ENCODE measurements at regions not wholly inside any gene's neighbourhood (a gene's known extent, or its start where the extent isn't known, plus 50 kb on each side); places are given as distances from the start of the nearest gene placed in this dataset.

DNA sequence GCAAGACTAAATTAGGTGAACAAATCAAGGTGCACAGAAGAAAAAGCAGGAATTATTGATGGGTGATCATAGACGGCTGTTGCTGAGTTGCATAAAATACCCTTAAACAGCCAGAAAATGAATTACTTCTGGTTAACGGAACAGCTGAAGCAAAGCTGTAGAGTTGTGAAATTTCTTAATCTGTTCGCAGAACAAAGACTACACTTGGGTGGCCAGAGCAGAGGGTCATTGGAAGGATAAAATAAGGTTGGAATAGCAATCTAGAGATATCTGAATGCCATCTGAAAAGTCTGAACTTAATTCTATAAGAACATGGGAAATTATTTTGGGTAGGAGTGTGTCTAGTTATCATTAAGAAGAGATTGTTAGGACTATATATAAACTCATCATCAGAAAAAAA, 339.1 kb upstream of the RSPO3 start:
- TF ChIP-seq, protein P1, sequence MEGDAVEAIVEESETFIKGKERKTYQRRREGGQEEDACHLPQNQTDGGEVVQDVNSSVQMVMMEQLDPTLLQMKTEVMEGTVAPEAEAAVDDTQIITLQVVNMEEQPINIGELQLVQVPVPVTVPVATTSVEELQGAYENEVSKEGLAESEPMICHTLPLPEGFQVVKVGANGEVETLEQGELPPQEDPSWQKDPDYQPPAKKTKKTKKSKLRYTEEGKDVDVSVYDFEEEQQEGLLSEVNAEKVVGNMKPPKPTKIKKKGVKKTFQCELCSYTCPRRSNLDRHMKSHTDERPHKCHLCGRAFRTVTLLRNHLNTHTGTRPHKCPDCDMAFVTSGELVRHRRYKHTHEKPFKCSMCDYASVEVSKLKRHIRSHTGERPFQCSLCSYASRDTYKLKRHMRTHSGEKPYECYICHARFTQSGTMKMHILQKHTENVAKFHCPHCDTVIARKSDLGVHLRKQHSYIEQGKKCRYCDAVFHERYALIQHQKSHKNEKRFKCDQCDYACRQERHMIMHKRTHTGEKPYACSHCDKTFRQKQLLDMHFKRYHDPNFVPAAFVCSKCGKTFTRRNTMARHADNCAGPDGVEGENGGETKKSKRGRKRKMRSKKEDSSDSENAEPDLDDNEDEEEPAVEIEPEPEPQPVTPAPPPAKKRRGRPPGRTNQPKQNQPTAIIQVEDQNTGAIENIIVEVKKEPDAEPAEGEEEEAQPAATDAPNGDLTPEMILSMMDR (tag by site-specific recombination; IDR thresholded peaks at IDR 0.05), result no peak
- no peak for TF ChIP-seq SP7 (tag by site-specific recombination; IDR thresholded peaks at IDR 0.05)
- TF ChIP-seq ZSCAN30 (tag by site-specific recombination; IDR thresholded peaks at IDR 0.05), result no peak
- no peak for TF ChIP-seq KLF9 (tag by site-specific recombination; IDR thresholded peaks at IDR 0.05; ENCODE audit: low read depth)
- TF ChIP-seq, protein P2, sequence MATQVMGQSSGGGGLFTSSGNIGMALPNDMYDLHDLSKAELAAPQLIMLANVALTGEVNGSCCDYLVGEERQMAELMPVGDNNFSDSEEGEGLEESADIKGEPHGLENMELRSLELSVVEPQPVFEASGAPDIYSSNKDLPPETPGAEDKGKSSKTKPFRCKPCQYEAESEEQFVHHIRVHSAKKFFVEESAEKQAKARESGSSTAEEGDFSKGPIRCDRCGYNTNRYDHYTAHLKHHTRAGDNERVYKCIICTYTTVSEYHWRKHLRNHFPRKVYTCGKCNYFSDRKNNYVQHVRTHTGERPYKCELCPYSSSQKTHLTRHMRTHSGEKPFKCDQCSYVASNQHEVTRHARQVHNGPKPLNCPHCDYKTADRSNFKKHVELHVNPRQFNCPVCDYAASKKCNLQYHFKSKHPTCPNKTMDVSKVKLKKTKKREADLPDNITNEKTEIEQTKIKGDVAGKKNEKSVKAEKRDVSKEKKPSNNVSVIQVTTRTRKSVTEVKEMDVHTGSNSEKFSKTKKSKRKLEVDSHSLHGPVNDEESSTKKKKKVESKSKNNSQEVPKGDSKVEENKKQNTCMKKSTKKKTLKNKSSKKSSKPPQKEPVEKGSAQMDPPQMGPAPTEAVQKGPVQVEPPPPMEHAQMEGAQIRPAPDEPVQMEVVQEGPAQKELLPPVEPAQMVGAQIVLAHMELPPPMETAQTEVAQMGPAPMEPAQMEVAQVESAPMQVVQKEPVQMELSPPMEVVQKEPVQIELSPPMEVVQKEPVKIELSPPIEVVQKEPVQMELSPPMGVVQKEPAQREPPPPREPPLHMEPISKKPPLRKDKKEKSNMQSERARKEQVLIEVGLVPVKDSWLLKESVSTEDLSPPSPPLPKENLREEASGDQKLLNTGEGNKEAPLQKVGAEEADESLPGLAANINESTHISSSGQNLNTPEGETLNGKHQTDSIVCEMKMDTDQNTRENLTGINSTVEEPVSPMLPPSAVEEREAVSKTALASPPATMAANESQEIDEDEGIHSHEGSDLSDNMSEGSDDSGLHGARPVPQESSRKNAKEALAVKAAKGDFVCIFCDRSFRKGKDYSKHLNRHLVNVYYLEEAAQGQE (tag by site-specific recombination; IDR thresholded peaks at IDR 0.05), result no peak
- TF ChIP-seq ZNF211 (tag by site-specific recombination; IDR thresholded peaks at IDR 0.05; ENCODE audit: low read depth), result no peak
- TF ChIP-seq, protein P3, sequence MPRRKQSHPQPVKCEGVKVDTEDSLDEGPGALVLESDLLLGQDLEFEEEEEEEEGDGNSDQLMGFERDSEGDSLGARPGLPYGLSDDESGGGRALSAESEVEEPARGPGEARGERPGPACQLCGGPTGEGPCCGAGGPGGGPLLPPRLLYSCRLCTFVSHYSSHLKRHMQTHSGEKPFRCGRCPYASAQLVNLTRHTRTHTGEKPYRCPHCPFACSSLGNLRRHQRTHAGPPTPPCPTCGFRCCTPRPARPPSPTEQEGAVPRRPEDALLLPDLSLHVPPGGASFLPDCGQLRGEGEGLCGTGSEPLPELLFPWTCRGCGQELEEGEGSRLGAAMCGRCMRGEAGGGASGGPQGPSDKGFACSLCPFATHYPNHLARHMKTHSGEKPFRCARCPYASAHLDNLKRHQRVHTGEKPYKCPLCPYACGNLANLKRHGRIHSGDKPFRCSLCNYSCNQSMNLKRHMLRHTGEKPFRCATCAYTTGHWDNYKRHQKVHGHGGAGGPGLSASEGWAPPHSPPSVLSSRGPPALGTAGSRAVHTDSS (tag by site-specific recombination; IDR thresholded peaks at IDR 0.05), result no peak
- TF ChIP-seq, protein P4, sequence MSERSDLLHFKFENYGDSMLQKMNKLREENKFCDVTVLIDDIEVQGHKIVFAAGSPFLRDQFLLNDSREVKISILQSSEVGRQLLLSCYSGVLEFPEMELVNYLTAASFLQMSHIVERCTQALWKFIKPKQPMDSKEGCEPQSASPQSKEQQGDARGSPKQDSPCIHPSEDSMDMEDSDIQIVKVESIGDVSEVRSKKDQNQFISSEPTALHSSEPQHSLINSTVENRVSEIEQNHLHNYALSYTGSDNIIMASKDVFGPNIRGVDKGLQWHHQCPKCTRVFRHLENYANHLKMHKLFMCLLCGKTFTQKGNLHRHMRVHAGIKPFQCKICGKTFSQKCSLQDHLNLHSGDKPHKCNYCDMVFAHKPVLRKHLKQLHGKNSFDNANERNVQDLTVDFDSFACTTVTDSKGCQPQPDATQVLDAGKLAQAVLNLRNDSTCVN (tag by site-specific recombination; optimal IDR thresholded peaks at IDR 0.05), result no peak
- TF ChIP-seq ZNF621 (tag by site-specific recombination; IDR thresholded peaks at IDR 0.05), result no peak
- no peak for TF ChIP-seq ZNF768 (tag by site-specific recombination; IDR thresholded peaks at IDR 0.05)
- no peak for TF ChIP-seq ZNF792 (tag by site-specific recombination; IDR thresholded peaks at IDR 0.05)
- TF ChIP-seq, protein P5, sequence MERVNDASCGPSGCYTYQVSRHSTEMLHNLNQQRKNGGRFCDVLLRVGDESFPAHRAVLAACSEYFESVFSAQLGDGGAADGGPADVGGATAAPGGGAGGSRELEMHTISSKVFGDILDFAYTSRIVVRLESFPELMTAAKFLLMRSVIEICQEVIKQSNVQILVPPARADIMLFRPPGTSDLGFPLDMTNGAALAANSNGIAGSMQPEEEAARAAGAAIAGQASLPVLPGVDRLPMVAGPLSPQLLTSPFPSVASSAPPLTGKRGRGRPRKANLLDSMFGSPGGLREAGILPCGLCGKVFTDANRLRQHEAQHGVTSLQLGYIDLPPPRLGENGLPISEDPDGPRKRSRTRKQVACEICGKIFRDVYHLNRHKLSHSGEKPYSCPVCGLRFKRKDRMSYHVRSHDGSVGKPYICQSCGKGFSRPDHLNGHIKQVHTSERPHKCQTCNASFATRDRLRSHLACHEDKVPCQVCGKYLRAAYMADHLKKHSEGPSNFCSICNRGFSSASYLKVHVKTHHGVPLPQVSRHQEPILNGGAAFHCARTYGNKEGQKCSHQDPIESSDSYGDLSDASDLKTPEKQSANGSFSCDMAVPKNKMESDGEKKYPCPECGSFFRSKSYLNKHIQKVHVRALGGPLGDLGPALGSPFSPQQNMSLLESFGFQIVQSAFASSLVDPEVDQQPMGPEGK (tag by site-specific recombination; IDR thresholded peaks at IDR 0.05), result no peak
- TF ChIP-seq, protein P6, sequence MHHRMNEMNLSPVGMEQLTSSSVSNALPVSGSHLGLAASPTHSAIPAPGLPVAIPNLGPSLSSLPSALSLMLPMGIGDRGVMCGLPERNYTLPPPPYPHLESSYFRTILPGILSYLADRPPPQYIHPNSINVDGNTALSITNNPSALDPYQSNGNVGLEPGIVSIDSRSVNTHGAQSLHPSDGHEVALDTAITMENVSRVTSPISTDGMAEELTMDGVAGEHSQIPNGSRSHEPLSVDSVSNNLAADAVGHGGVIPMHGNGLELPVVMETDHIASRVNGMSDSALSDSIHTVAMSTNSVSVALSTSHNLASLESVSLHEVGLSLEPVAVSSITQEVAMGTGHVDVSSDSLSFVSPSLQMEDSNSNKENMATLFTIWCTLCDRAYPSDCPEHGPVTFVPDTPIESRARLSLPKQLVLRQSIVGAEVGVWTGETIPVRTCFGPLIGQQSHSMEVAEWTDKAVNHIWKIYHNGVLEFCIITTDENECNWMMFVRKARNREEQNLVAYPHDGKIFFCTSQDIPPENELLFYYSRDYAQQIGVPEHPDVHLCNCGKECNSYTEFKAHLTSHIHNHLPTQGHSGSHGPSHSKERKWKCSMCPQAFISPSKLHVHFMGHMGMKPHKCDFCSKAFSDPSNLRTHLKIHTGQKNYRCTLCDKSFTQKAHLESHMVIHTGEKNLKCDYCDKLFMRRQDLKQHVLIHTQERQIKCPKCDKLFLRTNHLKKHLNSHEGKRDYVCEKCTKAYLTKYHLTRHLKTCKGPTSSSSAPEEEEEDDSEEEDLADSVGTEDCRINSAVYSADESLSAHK (tag by site-specific recombination; IDR thresholded peaks at IDR 0.05), result no peak

Measured in HEK293 (cell line).